ENCODE measurements at regions not wholly inside any gene's neighbourhood (a gene's known extent, or its start where the extent isn't known, plus 50 kb on each side); places are given as distances from the start of the nearest gene placed in this dataset.

DNA sequence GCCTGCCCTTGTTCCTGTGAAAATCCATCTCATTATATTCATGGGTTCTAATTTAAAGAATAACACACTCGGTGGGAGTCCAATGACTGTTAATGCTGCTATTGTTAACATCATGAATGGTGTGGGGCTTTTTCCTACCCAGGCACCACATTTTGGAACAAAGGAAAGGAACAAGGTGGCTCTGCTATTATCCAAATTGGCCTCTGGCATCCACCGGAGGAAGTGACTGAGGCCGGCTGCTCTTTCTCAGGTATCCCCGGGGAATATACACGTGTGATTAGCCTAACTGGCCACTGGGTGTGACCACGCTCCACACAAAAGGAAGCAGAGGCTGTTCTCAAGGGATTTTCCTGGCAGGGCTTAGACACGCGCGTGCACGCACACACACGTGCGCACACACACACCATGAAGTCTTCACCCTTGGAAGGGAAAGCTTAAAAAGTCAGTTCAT is 601.2 kb upstream of the ARID1B start:
- in situ Hi-C loops (cut with HindIII; ENCODE audit: low sequenced_read_pairs), result no loop called here
- TF ChIP-seq, protein P1, sequence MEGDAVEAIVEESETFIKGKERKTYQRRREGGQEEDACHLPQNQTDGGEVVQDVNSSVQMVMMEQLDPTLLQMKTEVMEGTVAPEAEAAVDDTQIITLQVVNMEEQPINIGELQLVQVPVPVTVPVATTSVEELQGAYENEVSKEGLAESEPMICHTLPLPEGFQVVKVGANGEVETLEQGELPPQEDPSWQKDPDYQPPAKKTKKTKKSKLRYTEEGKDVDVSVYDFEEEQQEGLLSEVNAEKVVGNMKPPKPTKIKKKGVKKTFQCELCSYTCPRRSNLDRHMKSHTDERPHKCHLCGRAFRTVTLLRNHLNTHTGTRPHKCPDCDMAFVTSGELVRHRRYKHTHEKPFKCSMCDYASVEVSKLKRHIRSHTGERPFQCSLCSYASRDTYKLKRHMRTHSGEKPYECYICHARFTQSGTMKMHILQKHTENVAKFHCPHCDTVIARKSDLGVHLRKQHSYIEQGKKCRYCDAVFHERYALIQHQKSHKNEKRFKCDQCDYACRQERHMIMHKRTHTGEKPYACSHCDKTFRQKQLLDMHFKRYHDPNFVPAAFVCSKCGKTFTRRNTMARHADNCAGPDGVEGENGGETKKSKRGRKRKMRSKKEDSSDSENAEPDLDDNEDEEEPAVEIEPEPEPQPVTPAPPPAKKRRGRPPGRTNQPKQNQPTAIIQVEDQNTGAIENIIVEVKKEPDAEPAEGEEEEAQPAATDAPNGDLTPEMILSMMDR (IDR thresholded peaks at IDR 0.05; ENCODE audit: low read depth, low read length, missing control alignments), result peak; percentile 15
- DNase-seq (ENCODE audit: low read depth), result no peak
- H3K4me3 ChIP-seq (ENCODE audit: low read depth, low read length), result no peak overlapping the region

DNA sequence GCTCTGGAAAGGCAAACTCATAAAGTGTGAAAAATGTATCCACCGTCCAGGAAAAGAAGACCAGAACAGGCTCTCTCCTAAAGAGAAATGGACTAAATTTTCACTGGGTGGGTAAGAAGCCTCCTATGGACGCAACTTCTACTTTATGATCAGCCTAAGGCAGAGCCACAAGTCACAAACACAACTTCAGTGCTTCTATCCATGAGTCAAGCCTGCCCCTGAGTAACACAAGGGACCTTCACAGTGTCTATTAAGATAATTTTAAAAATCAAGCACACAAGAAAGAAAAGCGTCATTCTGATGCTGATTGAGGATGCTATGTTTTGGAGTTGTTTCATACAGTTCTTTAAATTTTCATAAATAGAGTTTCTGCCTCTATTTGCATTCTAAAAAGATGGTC is 601.7 kb upstream of the ARID1B start:
- TF ChIP-seq, protein P1 (IDR thresholded peaks at IDR 0.05; ENCODE audit: low read depth, low read length, missing control alignments), result no peak
- no peak for DNase-seq (ENCODE audit: low read depth)
- in situ Hi-C loops (cut with HindIII; ENCODE audit: low sequenced_read_pairs), result no loop called here
- H3K4me3 ChIP-seq (ENCODE audit: low read depth, low read length), result no peak overlapping the region

DNA sequence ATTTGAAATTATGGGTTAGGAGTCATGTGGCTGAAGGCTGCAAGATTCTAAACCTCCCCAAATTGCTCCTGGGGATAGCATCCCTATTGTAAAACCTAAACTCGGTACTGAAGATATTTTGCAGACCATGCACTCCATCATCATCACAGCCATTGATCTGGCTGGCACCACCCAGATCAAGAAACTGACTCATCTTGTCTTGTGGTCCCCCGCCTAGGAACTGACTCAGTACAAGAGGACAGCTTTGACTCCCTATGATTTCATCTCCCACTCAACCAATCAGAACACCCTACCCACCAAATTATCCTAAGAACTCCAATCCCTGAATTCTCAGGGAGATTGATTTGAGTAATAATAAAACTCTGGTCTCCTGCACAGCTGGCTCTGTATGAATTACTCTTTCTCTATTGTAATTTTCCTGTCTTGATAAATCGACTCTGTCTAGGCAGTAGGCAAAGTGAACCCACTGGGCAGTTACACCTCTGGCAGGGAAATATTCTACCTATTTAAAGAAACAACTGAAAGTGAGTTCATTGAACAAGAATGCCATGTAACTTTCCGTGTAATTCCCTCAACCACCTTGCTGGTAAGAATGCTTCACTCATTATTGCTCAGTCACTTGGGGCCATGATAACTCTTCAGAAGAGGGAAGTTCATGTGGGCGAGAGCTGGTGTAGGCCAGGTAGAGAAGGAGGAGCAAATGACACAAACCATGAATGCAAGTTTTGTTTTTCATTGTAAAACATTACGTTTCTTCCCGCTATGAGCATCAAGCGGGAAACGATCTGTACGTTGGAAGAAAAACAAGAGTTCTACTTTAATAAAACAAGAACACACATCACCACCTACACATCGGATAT is 602.9 kb upstream of the ARID1B start:
- no peak for DNase-seq (ENCODE audit: low read depth)
- in situ Hi-C loops (cut with HindIII; ENCODE audit: low sequenced_read_pairs), result no loop called here
- H3K4me3 ChIP-seq (ENCODE audit: low read depth, low read length), result no peak overlapping the region
- TF ChIP-seq, protein P1 (IDR thresholded peaks at IDR 0.05; ENCODE audit: low read depth, low read length, missing control alignments), result no peak

DNA sequence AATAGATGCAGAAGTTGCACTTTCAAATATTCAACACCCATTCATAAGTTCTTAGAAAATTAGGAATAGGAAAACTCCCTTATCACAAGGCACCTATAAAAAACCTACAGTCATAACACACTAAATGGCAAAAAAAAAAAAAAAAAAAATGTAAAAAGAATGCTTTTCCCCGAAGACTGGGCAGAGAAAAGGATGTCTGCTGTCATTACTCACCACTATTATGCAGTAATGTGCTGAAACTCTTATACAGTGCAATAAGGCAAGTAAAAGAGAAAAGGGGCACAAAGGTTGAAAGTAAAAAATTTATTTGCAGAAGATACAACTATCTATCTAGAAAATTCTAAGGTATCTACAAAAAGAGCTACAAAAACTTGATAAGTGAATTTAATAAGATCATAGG is 607.8 kb upstream of the ARID1B start:
- in situ Hi-C loops (cut with HindIII; ENCODE audit: low sequenced_read_pairs), result no loop called here
- no peak for DNase-seq (ENCODE audit: low read depth)
- TF ChIP-seq, protein P1 (IDR thresholded peaks at IDR 0.05; ENCODE audit: low read depth, low read length, missing control alignments), result no peak
- no peak overlapping the region for H3K4me3 ChIP-seq (ENCODE audit: low read depth, low read length)

DNA sequence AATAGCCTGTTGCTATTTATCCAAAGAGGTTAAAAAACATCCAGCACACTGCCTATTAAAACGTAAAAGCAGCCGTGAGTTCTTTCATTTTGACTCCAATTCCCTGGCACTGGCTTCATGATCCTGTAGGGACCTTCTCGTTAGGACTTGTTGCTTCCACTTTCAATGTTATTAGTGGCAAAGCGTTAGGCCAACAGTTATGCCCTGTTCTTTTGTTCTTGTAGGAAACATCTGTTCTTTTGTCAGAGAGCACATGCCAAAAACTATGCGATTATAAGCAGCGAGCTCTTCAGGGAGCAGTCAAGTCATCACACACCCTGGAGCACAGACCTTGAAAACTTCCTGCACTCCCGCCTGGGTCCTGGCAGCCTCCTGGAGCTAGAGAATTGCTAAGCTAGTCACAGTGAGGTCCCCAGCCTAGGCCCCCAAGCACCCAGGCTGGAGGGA is 609.5 kb upstream of the ARID1B start:
- DNase-seq (ENCODE audit: low read depth), result peak; percentile 6
- in situ Hi-C loops (cut with HindIII; ENCODE audit: low sequenced_read_pairs), result no loop called here
- no peak overlapping the region for H3K4me3 ChIP-seq (ENCODE audit: low read depth, low read length)
- TF ChIP-seq, protein P1 (IDR thresholded peaks at IDR 0.05; ENCODE audit: low read depth, low read length, missing control alignments), result no peak

DNA sequence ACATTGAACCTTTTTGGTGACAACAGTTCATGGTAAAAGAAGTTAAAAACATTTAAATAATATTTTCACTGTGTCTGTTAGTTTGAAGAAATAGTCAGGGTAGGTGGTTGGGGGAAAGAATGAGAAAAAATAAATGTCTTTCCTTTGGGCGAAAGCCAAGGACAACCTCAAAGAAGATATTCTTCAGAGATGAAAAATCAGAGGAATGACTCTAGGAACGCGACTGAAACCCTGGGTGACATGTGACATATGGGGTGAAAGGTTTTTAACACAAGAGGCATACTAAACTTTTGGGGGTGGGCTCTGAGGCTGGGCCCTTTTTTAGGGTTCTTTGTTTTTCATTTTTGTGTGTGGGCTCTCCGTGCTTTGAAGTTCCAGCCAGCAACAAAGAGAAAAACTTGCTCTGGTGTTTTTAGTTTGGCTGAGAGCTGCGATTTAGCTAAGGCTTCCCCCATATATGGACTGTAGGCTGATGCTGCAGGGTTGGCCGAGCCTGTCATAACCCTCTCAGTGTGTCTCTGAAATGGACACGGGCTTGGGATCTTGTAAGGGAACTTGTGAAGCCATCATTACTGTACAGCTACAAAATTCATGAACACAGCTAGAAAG is 610.1 kb upstream of the ARID1B start:
- no peak for DNase-seq (ENCODE audit: low read depth)
- TF ChIP-seq, protein P1 (IDR thresholded peaks at IDR 0.05; ENCODE audit: low read depth, low read length, missing control alignments), result no peak
- in situ Hi-C loops (cut with HindIII; ENCODE audit: low sequenced_read_pairs), result no loop called here
- H3K4me3 ChIP-seq (ENCODE audit: low read depth, low read length), result no peak overlapping the region

Measured in astrocyte of the cerebellum (primary cell).